SK-N-SH (cell line): ENCODE measurements at regions not wholly inside any gene's neighbourhood (a gene's known extent, or its start where the extent isn't known, plus 50 kb on each side); places are given as distances from the start of the nearest gene placed in this dataset.

Experiments
- CTCF ChIP-seq: fragments of 200-600 bp; sonication (generic); IDR thresholded peaks from 2 replicates; pipeline ENCODE4 v1.6.1; 2017; ENCODE audit warnings: antibody characterized with exemption, mild to moderate bottlenecking, moderate library complexity
- EP300 ChIP-seq, 2 experiments: IDR thresholded peaks; 2 replicates each; pipeline versions ENCODE4 v1.4.0 to v1.6.1; 2012; ENCODE audit warnings: borderline replicate concordance in 1 of 2, low read depth in 1 of 2, low read length in 1 of 2
- GABPA ChIP-seq: IDR thresholded peaks from 2 replicates; pipeline ENCODE4 v1.4.0; 2012; ENCODE audit warnings: low read depth, mild to moderate bottlenecking
- TAF1 ChIP-seq: IDR thresholded peaks from 2 replicates; pipeline ENCODE4 v1.6.1; 2012; ENCODE audit warnings: low read depth, mild to moderate bottlenecking, low read length, moderate library complexity, borderline replicate concordance
- TCF12 ChIP-seq: IDR thresholded peaks from 2 replicates; pipeline ENCODE4 v1.4.0; 2012

- TF ChIP-seq GABPA, result no peak
- TF ChIP-seq CTCF, result no peak
- no peak for TF ChIP-seq EP300 (IDR thresholded peaks at IDR 0.05; ENCODE audit: borderline replicate concordance in 1 of 2, low read depth in 1 of 2, low read length in 1 of 2)
- TF ChIP-seq TAF1, result no peak
- TF ChIP-seq TCF12, result no peak
Measured at GRCh38 chr2:187188783-187189631, 259.0 kb downstream of the CALCRL start.
